ENCODE measurements at regions not wholly inside any gene's neighbourhood (a gene's known extent, or its start where the extent isn't known, plus 50 kb on each side); places are given as distances from the start of the nearest gene placed in this dataset.
"Not testable (repeated sequence)": the region's sequence is repeated elsewhere in the genome, so short reads cannot be mapped to it uniquely, and the experiment has no call there.

GRCh38 chr5:145446875-145447274 is 388.3 kb downstream of the PRELID2 start:
- not testable (repeated sequence) for DNase-seq

- no peak for DNase-seq
Measured at GRCh38 chr5:145446412-145446811, 388.7 kb downstream of the PRELID2 start.

GRCh38 chr5:145445027-145445426 is 390.1 kb downstream of the PRELID2 start:
- DNase-seq: no peak

GRCh38 chr5:145443964-145444363 is 391.2 kb downstream of the PRELID2 start:
- no peak for DNase-seq

GRCh38 chr5:145443366-145443765 is 391.8 kb downstream of the PRELID2 start:
- no peak for DNase-seq

GRCh38 chr5:145442661-145443060 is 392.5 kb downstream of the PRELID2 start:
- DNase-seq: not testable (repeated sequence)

GRCh38 chr5:145441228-145441627 is 393.9 kb downstream of the PRELID2 start:
- no peak for DNase-seq

- DNase-seq: no peak
Measured at GRCh38 chr5:145437627-145438026, 397.5 kb downstream of the PRELID2 start.

- DNase-seq: peak; percentile 10
Measured at GRCh38 chr5:145433077-145433476, 402.1 kb downstream of the PRELID2 start.

GRCh38 chr5:145429170-145429569 is 406.0 kb downstream of the PRELID2 start:
- no peak for DNase-seq

- no peak for DNase-seq
Measured at GRCh38 chr5:145408048-145408341, 427.1 kb downstream of the PRELID2 start.

GRCh38 chr5:145407300-145408047 is 427.7 kb downstream of the PRELID2 start:
- no peak for DNase-seq

- peak; percentile 76 for DNase-seq
Measured at GRCh38 chr5:145403992-145404391, 431.1 kb downstream of the PRELID2 start.

GRCh38 chr5:145396888-145397287 is 438.3 kb downstream of the PRELID2 start:
- no peak for DNase-seq

GRCh38 chr5:145395151-145395550 is 440.0 kb downstream of the PRELID2 start:
- DNase-seq: not testable (repeated sequence)

- DNase-seq: no peak
Measured at GRCh38 chr5:145393426-145393825, 441.7 kb downstream of the PRELID2 start.

- DNase-seq: no peak
Measured at GRCh38 chr5:145389047-145389446, 446.1 kb downstream of the PRELID2 start.

- no peak for DNase-seq
Measured at GRCh38 chr5:145385276-145385675, 449.9 kb downstream of the PRELID2 start.

- DNase-seq: no peak
Measured at GRCh38 chr5:145378226-145378625, 456.9 kb downstream of the PRELID2 start.

GRCh38 chr5:145375521-145375920 is 459.6 kb downstream of the PRELID2 start:
- DNase-seq: no peak

- DNase-seq: no peak
Measured at GRCh38 chr5:145365464-145365863, 469.7 kb downstream of the PRELID2 start.

- DNase-seq: no peak
Measured at GRCh38 chr5:145362266-145362665, 472.9 kb downstream of the PRELID2 start.

- no peak for DNase-seq
Measured at GRCh38 chr5:145360936-145361335, 474.2 kb downstream of the PRELID2 start.

- DNase-seq: no peak
Measured at GRCh38 chr5:145350513-145350912, 484.6 kb downstream of the PRELID2 start.

- peak; percentile 71 for DNase-seq
Measured at GRCh38 chr5:145347026-145347616, 488.0 kb downstream of the PRELID2 start.

All from DMS53 (cell line).